ENCODE measurements at regions not wholly inside any gene's neighbourhood (a gene's known extent, or its start where the extent isn't known, plus 50 kb on each side); places are given as distances from the start of the nearest gene placed in this dataset.
"Not testable (repeated sequence)": the region's sequence is repeated elsewhere in the genome, so short reads cannot be mapped to it uniquely, and the experiment has no call there.

DNA sequence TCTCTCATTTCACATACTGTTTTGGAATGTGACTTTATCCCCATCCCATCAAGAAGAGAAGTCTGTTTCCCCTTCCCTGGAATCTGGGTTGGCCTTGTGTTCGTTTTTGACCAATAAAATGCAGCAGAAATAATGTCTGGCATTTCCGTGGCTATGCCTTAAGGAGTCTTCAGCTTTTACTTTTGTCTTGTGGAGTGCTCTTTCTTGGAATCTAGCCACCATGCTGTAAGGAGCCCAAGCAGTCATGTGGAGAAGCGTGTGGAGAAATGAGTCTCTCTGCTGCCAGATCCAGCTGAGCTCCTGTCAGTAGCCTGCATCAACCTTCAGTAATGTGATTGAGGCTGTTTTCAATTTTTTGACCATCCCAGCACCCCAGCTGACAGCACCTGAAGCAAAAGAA is 84.4 kb upstream of the ARMCX2 start:
- intact Hi-C loops (cut with DNase I): no loop called here
- Histone ChIP-seq H3K27me3 (peaks cover 0 to 66% (median 0%) of the 10 kb centered on the region in 7 donors), H3K9me3 (no peaks in the 10 kb centered on the region), H3K4me1 (no peaks in the 10 kb centered on the region), H3K27ac (no peak overlapping the region), H3K4me3 (no peak overlapping the region), H3K36me3 (no peaks in the 10 kb centered on the region)
- TF ChIP-seq, protein P1, sequence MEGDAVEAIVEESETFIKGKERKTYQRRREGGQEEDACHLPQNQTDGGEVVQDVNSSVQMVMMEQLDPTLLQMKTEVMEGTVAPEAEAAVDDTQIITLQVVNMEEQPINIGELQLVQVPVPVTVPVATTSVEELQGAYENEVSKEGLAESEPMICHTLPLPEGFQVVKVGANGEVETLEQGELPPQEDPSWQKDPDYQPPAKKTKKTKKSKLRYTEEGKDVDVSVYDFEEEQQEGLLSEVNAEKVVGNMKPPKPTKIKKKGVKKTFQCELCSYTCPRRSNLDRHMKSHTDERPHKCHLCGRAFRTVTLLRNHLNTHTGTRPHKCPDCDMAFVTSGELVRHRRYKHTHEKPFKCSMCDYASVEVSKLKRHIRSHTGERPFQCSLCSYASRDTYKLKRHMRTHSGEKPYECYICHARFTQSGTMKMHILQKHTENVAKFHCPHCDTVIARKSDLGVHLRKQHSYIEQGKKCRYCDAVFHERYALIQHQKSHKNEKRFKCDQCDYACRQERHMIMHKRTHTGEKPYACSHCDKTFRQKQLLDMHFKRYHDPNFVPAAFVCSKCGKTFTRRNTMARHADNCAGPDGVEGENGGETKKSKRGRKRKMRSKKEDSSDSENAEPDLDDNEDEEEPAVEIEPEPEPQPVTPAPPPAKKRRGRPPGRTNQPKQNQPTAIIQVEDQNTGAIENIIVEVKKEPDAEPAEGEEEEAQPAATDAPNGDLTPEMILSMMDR (IDR thresholded peaks at IDR 0.05): no peak
- no peak for DNase-seq
- WGBS, 2 donors: 53 to 80% methylated on average over 3 of the region's 3 CpGs
- no peak for ATAC-seq

DNA sequence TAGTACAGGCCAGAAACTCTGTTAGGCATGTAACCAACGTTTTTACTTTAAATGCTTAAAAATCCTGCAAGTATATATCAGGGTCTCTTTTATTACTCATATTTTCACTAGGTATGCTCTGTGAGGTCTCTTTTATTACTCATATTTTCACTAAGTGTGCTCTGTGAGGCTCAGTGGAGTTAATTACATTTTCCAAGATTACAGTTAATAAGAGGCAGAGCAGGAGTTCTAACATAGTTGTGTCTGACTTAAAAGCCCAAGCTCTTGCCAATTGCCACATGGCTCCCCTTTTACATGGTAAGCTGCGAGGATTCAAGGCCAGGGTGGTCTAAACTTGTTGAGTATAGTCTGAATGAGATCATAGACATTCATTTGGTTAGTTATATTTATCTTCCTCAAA is 81.0 kb upstream of the ARMCX2 start:
- intact Hi-C loops (cut with DNase I): no loop called here
- DNase-seq (no peak), ATAC-seq (no peak)
- WGBS, 2 donors: 61 to 65% methylated on average over 2 of the region's 2 CpGs
- Histone ChIP-seq H3K36me3 (no peaks in the 10 kb centered on the region), H3K27me3 (peaks cover 0 to 45% (median 0%) of the 10 kb centered on the region in 7 donors), H3K27ac (no peak overlapping the region), H3K9me3 (no peaks in the 10 kb centered on the region), H3K4me1 (no peaks in the 10 kb centered on the region), H3K4me3 (no peak overlapping the region)
- TF ChIP-seq, protein P1 (IDR thresholded peaks at IDR 0.05): no peak

DNA sequence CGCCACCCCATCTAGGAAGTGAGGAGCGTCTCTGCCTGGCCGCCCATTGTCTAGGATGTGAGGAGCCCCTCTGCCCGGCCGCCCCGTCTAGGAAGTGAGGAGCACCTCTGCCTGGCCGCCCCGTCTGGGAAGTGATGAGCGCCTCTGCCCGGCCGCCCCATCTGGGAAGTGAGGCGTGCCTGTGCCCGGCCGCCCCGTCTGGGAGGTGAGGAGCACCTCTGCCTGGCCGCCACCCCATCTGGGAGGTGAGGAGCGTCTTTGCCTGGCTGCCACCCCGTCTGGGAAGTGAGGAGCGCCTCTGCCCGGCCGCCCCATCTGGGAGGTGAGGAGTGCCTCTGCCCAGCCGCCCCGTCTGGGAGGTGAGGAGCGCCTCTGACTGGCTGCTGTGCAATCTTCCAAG is 79.2 kb upstream of the ARMCX2 start:
- intact Hi-C loops (cut with DNase I); H3K27ac ChIP-seq; H3K4me3 ChIP-seq; H3K4me1 ChIP-seq; ATAC-seq; H3K36me3 ChIP-seq; H3K9me3 ChIP-seq; DNase-seq: not testable (repeated sequence)
- H3K27me3 ChIP-seq: peaks cover 0 to 33% (median 0%) of the 10 kb centered on the region in 7 donors
- WGBS, 2 donors: 96 to 97% methylated on average over 21 to 22 of the region's 24 CpGs

DNA sequence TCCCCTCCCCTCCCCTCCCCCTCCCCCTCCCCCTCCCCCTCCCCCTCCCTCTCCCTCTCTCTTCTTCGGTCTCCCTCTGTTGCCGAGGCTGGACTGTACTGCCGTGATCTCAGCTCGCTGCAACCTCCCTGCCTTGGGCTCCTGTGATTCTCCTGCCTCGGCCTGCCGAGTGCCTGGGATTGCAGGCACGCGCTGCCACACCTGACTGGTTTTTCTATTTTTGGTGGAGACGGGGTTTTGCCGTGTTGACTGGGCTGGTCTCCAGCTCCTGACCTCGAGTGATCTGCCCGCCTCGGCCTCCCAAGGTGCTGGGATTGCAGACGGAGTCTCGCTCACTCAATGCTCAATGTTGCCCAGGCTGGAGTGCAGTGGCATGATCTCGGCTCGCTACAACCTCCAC is 78.8 kb upstream of the ARMCX2 start:
- DNase-seq; H3K27ac ChIP-seq; ATAC-seq; intact Hi-C loops (cut with DNase I); H3K36me3 ChIP-seq; H3K4me1 ChIP-seq; H3K9me3 ChIP-seq; H3K4me3 ChIP-seq: not testable (repeated sequence)
- 90% methylated on average over 13 of the region's 17 CpGs; no CpG with 5 or more reads in 1 of the 2 donors for WGBS, 2 donors
- peaks cover 0 to 29% (median 0%) of the 10 kb centered on the region in 7 donors for H3K27me3 ChIP-seq

DNA sequence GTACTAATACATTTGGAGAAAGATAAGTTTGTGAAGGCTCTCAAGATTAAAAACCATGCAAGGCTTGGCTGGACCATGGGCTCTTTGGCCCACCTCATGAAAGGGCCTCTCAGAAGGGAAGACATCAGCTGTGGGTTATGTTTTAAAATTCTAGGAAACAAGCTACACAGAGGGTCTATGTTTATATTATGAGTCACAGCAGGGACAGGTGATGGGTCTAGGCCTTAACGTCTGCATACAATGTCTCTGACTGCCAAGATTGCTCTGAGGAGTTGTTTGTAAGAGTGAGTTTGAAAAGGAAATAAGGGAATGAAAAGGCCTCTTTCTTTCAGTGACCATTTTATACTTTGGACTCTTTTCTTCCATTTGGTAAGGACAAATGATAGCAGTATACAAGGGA is 77.0 kb upstream of the ARMCX2 start:
- H3K9me3 ChIP-seq: no peaks in the 10 kb centered on the region
- intact Hi-C loops (cut with DNase I): no loop called here
- DNase-seq: no peak
- TF ChIP-seq, protein P1 (IDR thresholded peaks at IDR 0.05): no peak
- ATAC-seq: no peak
- no peaks in the 10 kb centered on the region for H3K36me3 ChIP-seq
- no peak overlapping the region for H3K27ac ChIP-seq
- H3K4me1 ChIP-seq: no peaks in the 10 kb centered on the region
- 33% methylated on average over 1 of the region's 1 CpG for WGBS, 2 donors
- H3K27me3 ChIP-seq: peaks cover 0 to 37% (median 0%) of the 10 kb centered on the region in 7 donors
- H3K4me3 ChIP-seq: no peak overlapping the region

All from heart right ventricle (tissue), 16 donors.